Right ventricle myocardium superior (tissue), 1 donor: ENCODE measurements at regions not wholly inside any gene's neighbourhood (a gene's known extent, or its start where the extent isn't known, plus 50 kb on each side); places are given as distances from the start of the nearest gene placed in this dataset.

ENCODE experiments used
- ATAC-seq: fragments of 200-7000 bp; cut with Tn5 transposase; one replicate; pipeline ENCODE4 v1.9.1; 2020; ENCODE audit warnings: mild to moderate bottlenecking; ENCODE audit not compliant: poor library complexity
- DNase-seq: peaks from one replicate; pipeline ENCODE4 v3.0.0-alpha.2; 2020
- intact Hi-C: fragments of 100-400 bp; cut with DNase I; formaldehyde crosslinking; loops from one replicate; pipeline ENCODE4 v1.11.2; 2022
- donor health status: DM: no; HTN: yes; CAD: no; lungs with severe emphysema.

DNA sequence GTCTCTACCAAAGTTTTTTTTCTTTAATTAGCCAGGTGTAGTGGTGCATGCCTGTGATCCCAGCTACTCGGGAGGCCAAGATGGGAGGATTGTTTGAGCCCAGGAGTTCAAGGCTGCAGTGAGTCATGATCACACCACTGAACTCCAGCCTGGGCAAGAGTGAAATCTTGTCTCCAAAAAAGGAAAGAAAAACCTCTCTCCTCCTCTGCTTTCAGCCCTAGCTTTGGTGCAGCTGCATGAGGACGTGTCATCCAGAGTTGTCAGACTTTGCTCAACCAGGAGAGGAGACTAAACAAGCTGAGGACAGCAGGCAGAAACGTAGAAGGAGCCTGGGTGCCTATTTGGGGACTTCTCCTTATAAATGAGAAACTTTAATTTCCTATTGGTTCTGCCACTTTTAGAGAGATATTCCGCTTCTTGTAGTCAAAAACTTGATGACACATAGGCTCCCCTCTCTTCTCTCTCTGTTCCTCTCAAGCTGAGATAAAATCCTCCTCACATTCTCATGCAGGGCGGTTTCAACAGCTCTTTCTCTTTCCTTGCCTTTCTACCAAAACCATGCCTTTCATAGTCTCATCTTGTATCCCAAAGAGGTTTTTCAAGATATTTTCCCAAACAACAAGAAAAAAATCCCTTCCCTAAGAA lies 205.4 kb downstream of the ARHGAP12 start:
- ATAC-seq (no peak), DNase-seq (no peak)
- intact Hi-C loops = no loop called here

DNA sequence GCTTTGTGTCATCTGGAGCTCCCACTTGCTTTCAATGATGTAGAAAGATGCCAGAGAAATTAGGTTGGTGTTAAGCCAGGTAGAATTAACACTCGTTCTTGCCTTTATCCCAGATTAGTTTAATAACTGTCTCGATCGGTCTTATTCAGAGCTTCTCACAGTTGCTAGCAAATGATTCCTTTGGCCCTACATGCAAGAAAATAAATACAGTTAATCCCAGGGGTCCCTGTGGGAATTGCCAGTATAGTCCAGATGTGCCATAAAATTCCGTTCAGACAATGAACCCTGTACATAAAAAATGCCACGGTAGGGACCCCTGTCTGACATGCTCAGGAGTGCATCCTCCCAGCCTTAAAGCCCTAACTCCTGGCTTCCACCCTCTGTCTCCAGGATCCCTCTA lies 207.5 kb downstream of the ARHGAP12 start:
- no peak for DNase-seq
- ATAC-seq = no peak
- intact Hi-C loops = no loop called here

GRCh38 chr10:31720546-31720945 lies 208.1 kb downstream of the ARHGAP12 start:
- ATAC-seq = no peak
- no peak for DNase-seq
- intact Hi-C loops = no loop called here

GRCh38 chr10:31709476-31709875 lies 219.2 kb downstream of the ARHGAP12 start:
- ATAC-seq (no peak), DNase-seq (no peak)
- intact Hi-C loops = loop anchor here (5.0 kb wide), 1 partner anchor 48 kb away; no protein-coding TSS in a partner anchor

GRCh38 chr10:31709028-31709427 lies 219.6 kb downstream of the ARHGAP12 start:
- no peak for ATAC-seq
- intact Hi-C loops = loop anchor here (5.0 kb wide), 1 partner anchor 48 kb away; no protein-coding TSS in a partner anchor
- no peak for DNase-seq

DNA sequence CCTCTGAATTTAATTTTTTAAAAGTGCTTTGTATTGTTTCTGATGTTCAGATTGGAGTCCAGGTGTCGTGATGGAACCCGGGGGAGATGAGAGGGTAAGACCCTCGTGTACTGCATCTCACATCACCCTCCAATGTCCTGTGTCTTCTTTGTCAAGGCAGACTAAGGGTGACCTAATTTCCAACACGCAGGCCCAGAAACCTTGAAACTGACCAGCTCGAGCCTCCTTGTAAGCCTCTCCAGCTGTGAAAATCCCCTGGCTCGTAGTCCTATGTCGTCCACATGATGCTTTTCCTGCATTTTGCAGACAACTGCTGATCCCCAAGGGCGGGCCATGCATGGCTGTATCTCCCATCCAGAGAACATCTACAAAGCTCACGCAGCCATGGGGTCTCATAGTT lies 220.2 kb downstream of the ARHGAP12 start:
- ATAC-seq (peak; percentile 25), DNase-seq (no peak)
- intact Hi-C loops = loop anchor here (5.0 kb wide), 1 partner anchor 49 kb away; no protein-coding TSS in a partner anchor

DNA sequence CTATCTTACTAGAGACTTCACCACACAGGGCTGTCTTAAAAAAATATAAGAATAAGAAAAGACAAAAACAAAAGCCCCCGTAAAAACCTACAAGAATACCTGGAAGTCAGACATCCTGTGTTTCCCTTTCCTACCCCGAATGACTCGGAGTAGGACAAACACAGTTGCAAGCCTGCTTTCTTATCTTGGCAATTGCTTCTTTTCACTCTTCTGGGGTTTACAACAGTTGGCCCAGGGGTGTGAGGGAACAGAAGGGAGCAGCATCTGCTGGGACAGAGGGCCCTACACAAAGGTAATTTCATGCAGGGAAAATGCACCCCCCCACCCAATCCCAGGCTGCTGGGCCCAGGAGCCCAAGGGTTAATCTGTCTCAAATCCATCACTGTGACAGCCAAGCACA lies 220.6 kb downstream of the ARHGAP12 start:
- no peak for DNase-seq
- intact Hi-C loops = loop anchor here (5.0 kb wide), 1 partner anchor 49 kb away; no protein-coding TSS in a partner anchor
- ATAC-seq = peak; percentile 30

- DNase-seq = peak; percentile 83
- intact Hi-C loops = loop anchor here (5.0 kb wide), 1 partner anchor 50 kb away; no protein-coding TSS in a partner anchor
- peak; percentile 83 for ATAC-seq
Observed at GRCh38 chr10:31707093-31708039, 221.3 kb downstream of the ARHGAP12 start.

DNA sequence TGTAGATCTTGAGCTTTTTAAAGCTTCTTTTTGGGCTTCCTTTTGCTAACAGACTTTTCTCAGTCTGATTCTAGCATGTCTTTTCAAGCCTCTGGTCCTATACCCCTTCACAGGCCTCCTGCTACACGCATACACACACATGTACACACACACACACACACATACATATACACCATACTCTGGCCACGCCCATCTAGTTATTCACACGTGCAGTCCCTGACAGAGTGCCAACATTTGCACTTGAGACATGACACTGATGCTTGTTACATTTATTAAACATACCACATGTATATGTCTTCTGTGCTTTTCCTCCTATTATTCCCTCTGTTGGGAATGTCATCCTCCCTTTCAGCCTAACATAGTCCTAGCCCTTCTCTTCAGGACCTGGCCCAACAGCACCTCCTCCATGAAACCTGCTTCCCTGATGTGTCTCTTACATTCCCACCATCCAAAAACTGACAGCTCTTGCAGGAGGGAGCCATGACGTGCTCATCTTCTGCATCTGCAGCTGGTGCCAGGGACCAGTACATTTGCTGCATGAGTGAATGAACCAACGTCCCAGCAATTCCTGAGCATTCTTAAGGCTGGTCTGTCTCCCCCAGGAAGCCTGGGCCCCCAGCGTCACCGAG lies 222.1 kb downstream of the ARHGAP12 start:
- DNase-seq (no peak), ATAC-seq (no peak)
- intact Hi-C loops = loop anchor here (5.0 kb wide), 1 partner anchor 51 kb away; no protein-coding TSS in a partner anchor

DNA sequence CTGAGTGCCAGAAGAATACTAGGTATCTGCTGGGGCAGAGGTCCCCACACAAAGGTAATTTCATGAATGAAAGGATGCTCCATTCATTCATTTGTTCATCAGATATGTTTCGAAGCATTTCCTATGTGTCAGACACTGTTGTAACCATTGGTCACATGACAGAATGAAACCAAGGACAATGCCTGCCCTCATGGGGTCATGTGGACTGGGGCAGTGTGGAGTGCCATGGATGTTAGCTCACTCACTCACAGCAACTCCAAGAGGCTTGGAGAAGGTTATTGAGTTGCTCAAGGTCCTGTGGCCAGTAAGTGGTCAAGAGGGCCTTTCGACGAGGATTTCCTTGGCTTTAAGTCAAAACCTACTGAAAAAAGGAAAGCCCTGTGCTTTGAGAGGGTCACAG lies 223.5 kb downstream of the ARHGAP12 start:
- ATAC-seq (no peak), DNase-seq (no peak)
- intact Hi-C loops = loop anchor here (5.0 kb wide), 1 partner anchor 52 kb away; no protein-coding TSS in a partner anchor

DNA sequence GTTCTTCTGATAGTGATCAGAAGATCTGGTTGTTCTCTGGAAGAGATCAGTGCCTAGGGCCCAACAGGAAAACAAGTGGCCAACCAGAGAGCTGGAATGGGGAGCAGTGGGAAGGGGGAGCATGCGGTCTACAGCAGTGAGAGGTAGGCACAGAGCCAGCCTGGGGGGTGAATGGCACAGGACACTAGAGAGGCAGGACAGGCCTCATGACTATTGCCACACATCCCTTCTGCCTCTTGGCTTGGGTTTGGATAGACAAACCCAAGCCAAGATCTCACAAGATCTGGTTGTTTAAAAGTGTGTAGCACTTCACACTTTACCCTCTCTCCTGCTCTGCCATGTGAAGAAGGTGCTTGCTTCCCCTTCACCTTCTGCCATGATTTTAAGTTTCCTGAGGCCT lies 224.4 kb downstream of the ARHGAP12 start:
- intact Hi-C loops = no loop called here

DNA sequence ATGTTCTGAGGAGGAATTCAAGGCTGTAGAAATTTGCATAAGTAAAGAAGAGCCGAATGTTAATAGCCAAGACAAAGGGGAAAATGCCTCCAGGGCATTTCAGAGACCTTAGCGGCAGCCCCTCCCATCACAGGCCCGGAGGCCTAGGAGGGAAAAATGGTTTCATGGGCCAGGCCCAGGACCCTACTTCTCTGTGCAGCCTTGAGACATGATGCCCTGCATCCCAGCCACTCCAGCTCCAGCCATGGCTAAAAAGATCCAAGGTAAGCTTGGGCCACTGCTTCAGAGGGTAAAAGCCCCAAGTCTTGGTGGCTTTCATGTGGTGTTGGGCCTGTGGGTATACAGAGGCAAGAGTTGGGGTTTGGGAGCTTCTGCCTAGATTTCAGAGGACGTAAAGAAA lies 225.7 kb downstream of the ARHGAP12 start:
- ATAC-seq = no peak
- intact Hi-C loops = no loop called here
- no peak for DNase-seq

More for the DNA sequence above, 224.4 kb downstream of the ARHGAP12 start:
- ATAC-seq = no peak
- DNase-seq = no peak

DNA sequence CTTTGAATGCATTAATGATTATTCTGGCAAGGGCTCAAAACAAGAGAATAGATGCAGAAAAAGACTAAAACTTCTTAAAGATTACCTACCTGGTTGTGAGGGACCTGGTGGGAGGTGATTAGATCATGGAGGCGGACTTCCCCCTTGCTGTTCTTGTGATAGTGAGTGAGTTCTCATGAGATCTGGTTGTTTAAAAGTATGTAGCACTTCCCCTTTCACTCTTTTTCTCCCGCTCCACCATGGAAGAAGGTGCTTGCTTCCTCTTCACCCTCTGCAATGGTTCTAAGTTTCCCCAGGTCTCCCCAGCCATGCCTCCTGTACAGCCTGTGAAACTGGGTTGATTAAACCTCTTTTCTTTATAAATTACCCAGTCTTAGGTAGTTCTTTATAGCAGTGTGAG lies 226.6 kb downstream of the ARHGAP12 start:
- intact Hi-C loops = no loop called here
- ATAC-seq = no peak

DNA sequence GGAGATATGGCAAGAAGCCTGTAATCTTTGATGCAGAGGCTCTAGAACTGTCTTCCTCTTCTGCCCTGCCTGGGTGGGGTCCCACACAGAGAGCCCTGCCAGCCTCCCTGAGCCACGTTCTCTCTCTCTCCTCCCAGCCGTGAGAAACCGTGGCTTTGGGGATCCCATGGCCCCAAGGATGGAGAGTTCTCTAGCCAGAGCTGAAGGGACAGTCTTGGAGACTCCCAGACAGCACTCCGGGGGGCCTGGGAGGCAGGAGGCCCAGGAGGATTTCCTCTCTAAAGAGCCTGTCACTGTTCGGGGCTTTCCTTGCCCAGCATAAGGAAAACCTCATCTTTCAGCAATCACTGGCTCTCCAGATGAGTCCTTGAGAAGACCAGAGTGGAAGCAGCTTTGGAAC lies 227.1 kb downstream of the ARHGAP12 start:
- no peak for DNase-seq
- no peak for ATAC-seq
- intact Hi-C loops = no loop called here

More for the DNA sequence above, 226.6 kb downstream of the ARHGAP12 start:
- DNase-seq = no peak

- DNase-seq = no peak
- intact Hi-C loops = no loop called here
- ATAC-seq = no peak
Observed at GRCh38 chr10:31700181-31700611, 228.4 kb downstream of the ARHGAP12 start.

DNA sequence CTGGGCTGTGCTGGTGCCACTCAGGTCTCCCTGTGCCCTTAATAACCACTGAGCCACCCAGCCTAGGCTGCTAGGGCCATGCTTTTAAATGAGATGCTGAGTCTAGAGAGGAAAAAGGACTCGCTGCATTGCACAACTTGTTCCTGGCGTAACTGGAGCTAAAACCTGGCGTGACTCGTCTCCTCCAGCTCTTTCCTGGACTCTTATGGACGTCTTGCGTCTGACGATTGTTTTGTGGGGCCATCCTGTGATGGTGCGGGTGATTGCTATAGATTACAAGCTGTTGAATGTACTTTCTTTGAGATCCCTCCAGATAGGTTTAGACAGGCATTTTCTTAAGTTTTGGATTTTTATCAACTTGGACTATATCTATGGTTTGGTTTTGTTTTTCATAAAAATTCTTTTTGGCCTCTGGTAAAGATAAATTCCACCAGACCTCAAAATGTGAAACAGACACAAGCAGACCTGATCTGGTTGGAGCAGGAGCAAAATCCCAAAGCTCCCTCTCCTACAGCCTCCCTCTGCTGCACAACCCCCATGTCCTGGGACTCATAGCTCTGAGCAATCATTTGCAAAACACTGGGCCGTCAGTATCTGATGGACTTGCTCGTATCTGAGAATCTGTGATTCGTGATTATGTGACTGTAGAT lies 230.3 kb downstream of the ARHGAP12 start:
- intact Hi-C loops = no loop called here
- DNase-seq (no peak), ATAC-seq (peak; percentile 78)

DNA sequence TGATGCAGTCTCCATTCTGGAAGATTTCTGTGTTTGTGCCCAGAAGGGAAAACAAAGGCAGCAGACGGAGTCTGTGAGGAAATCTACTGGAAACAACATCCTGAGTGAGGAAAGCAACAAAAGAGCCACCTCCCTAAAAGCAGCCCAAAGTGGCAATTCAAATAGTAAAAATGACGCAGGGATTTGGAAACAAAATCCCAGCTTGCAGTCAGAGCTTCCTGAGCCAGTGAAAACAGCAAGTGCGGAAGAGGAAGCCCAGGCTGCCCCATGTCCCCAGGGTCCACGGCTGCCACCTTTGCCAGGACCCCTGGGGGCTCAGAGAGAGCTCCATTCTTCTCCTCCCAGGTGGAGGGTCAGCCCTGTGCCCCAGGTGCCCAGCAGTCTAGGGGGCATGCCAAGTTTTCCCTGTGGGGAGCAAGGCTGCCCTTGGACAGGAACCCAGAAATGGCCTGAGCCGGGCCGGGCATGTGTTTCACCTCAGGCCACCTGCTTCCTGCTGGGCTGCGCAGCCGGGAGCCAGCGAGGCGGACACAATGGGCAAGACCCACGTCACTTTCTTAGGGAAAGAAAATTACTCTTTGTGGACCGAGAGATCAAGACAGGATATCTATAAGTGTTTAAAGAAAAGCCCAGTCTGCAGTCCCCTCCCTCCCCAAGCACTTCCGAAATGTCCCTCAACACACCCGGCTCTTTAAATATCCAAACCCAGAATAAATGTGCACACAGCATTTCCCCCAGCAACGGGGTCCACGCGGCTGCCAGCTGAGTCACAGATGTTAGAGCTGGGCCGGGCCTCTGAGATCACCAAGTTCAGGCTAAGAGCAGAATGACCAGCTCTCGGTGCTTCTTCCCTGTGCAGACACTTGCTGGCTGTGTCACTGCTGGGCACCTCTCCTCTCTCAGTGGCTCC lies 231.1 kb downstream of the ARHGAP12 start:
- peak; percentile 86 for ATAC-seq
- intact Hi-C loops = no loop called here
- DNase-seq = peak; percentile 91
